IMR-90 (cell line): ENCODE measurements at regions not wholly inside any gene's neighbourhood (a gene's known extent, or its start where the extent isn't known, plus 50 kb on each side); places are given as distances from the start of the nearest gene placed in this dataset.

Experiments used
- ATAC-seq: fragments of 200-7000 bp; cut with Tn5 transposase; 2 replicates; pipeline ENCODE4 v1.9.1; 2020; ENCODE audit warnings: low read depth, mild to moderate bottlenecking, moderate library complexity
- BruUV-seq: library from RNA; stranded (reverse); fragments of 400-500 nt; replicated peaks from 2 replicates; lab custom pipeline; 2021; lab: Mats Ljungman, UMichigan
- CTCF ChIA-PET: fragments of 300-600 bp; formaldehyde crosslinking; extraction: SDS; loops from one replicate; lab custom pipeline; 2021; ENCODE audit warnings: antibody characterized with exemption; lab: Yijun Ruan, JAX
- POLR2A ChIA-PET: fragments of 300-600 bp; sonication (Branson Sonifier 250); formaldehyde crosslinking; loops from one replicate; lab custom pipeline; 2022; ENCODE audit warnings: antibody characterized with exemption; ENCODE audit not compliant: unreplicated experiment; lab: Charles Lee
- DNase-seq: peaks from one replicate; pipeline ENCODE4 v3.0.0; 2013
- H2AFZ ChIP-seq: replicated peaks from 2 replicates; pipeline ENCODE3; 2013; ENCODE audit warnings: low read length, mild to moderate bottlenecking; ENCODE audit not compliant: poor library complexity
- H2AK5ac ChIP-seq: 2 replicates; pipeline ENCODE4 v1.6.1; 2013; ENCODE audit warnings: low read depth, low read length, inconsistent platforms
- H2AK9ac ChIP-seq: replicated peaks from 2 replicates; pipeline ENCODE3; 2013; ENCODE audit warnings: mild to moderate bottlenecking, low read depth, low read length, moderate library complexity; ENCODE audit not compliant: poor library complexity
- H2BK120ac ChIP-seq: 2 replicates; pipeline ENCODE4 v1.6.1; 2013; ENCODE audit warnings: low read depth, low read length, inconsistent platforms
- H2BK15ac ChIP-seq: 3 replicates; pipeline ENCODE4 v1.6.1; 2013; ENCODE audit warnings: low read depth, low read length, inconsistent platforms
- H2BK20ac ChIP-seq: 2 replicates; pipeline ENCODE4 v1.6.1; 2013; ENCODE audit warnings: low read depth, mild to moderate bottlenecking, inconsistent platforms, low read length, moderate library complexity
- H2BK5ac ChIP-seq: 2 replicates; pipeline ENCODE4 v1.6.1; 2013; ENCODE audit warnings: mild to moderate bottlenecking, low read depth, low read length, inconsistent platforms; ENCODE audit not compliant: poor library complexity, severe bottlenecking
- H3K14ac ChIP-seq: replicated peaks from 2 replicates; pipeline ENCODE4 v1.6.1; 2013; ENCODE audit warnings: low read depth, low read length, inconsistent platforms
- H3K18ac ChIP-seq: 2 replicates; pipeline ENCODE4 v1.6.1; 2013; ENCODE audit warnings: low read depth, low read length, control low read depth
- H3K23ac ChIP-seq: 2 replicates; pipeline ENCODE4 v1.6.1; 2013; ENCODE audit warnings: low read depth, low read length, inconsistent platforms
- H3K27ac ChIP-seq: 2 replicates; pipeline ENCODE4 v1.5.1; 2013; ENCODE audit warnings: mild to moderate bottlenecking, control low read depth, low read length; ENCODE audit not compliant: insufficient read depth
- H3K27me3 ChIP-seq: 2 replicates; pipeline ENCODE4 v1.6.1; 2013; ENCODE audit warnings: low read length; ENCODE audit not compliant: control insufficient read depth, insufficient read depth
- H3K36me3 ChIP-seq: 2 replicates; pipeline ENCODE4 v1.6.1; 2013; ENCODE audit warnings: low read length, mixed read lengths; ENCODE audit not compliant: control insufficient read depth, insufficient read depth
- H3K4ac ChIP-seq: 2 replicates; pipeline ENCODE4 v1.6.1; 2013; ENCODE audit warnings: low read depth, low read length, inconsistent platforms
- H3K4me1 ChIP-seq: 2 replicates; pipeline ENCODE4 v1.6.1; 2013; ENCODE audit warnings: low read length, mixed read lengths; ENCODE audit not compliant: control insufficient read depth, insufficient read depth
- H3K4me2 ChIP-seq: 2 replicates; pipeline ENCODE4 v1.6.1; 2013; ENCODE audit warnings: low read depth, mild to moderate bottlenecking, control low read depth, low read length, moderate library complexity
- H3K4me3 ChIP-seq: 2 replicates; pipeline ENCODE4 v1.5.1; 2013; ENCODE audit warnings: low read depth, mild to moderate bottlenecking, control low read depth, low read length, moderate library complexity; ENCODE audit not compliant: insufficient read depth
- H3K56ac ChIP-seq: 2 replicates; pipeline ENCODE4 v1.6.1; 2013; ENCODE audit warnings: low read length, inconsistent platforms; ENCODE audit not compliant: insufficient read depth; ENCODE audit errors: extremely low read depth
- H3K79me1 ChIP-seq, 2 experiments: 2 replicates each; pipeline ENCODE4 v1.6.1; 2013; ENCODE audit warnings: low read length in 2 of 2, inconsistent platforms in 1 of 2, low read depth in 1 of 2
- H3K9ac ChIP-seq: 2 replicates; pipeline ENCODE4 v1.6.1; 2013; ENCODE audit warnings: low read depth, low read length, control low read depth
- H3K9me1 ChIP-seq: 2 replicates; pipeline ENCODE4 v1.6.1; 2013; ENCODE audit warnings: low read length, inconsistent platforms; ENCODE audit not compliant: insufficient read depth
- H3K9me3 ChIP-seq: 2 replicates; pipeline ENCODE4 v1.6.1; 2013; ENCODE audit warnings: low read length; ENCODE audit not compliant: control insufficient read depth, insufficient read depth
- H4K20me1 ChIP-seq: 2 replicates; pipeline ENCODE4 v1.6.1; 2013; ENCODE audit warnings: low read length, inconsistent platforms; ENCODE audit not compliant: insufficient read depth
- H4K5ac ChIP-seq: 2 replicates; pipeline ENCODE4 v1.6.1; 2013; ENCODE audit warnings: mild to moderate bottlenecking, low read depth, low read length, control low read depth
- H4K8ac ChIP-seq, 2 experiments: 2 replicates each; pipeline ENCODE4 v1.6.1; 2013; ENCODE audit warnings: low read depth in 2 of 2, low read length in 2 of 2, control low read depth in 1 of 2, inconsistent platforms in 1 of 2
- H4K91ac ChIP-seq: 2 replicates; pipeline ENCODE4 v1.6.1; 2013; ENCODE audit warnings: low read depth, low read length, inconsistent platforms; ENCODE audit not compliant: insufficient read depth
- BHLHE40 ChIP-seq: fragments of 150-350 bp; IDR thresholded peaks from 2 replicates; pipeline ENCODE4 v1.6.1; 2016; ENCODE audit warnings: mild to moderate bottlenecking, low read depth, low read length
- CEBPB ChIP-seq: IDR thresholded peaks from 2 replicates; pipeline ENCODE4 v1.6.1; 2012; ENCODE audit warnings: low read depth, low read length, improper control_type of control experiment
- CTCF ChIP-seq: conservative IDR thresholded peaks from 2 replicates; pipeline ENCODE4 v1.5.1; 2012; ENCODE audit warnings: mild to moderate bottlenecking, low read depth, low read length, improper control_type of control experiment
- ELK1 ChIP-seq: fragments of 150-350 bp; IDR thresholded peaks from 2 replicates; pipeline ENCODE4 v1.6.1; 2016; ENCODE audit warnings: low read depth, mild to moderate bottlenecking, low read length, moderate library complexity, borderline replicate concordance
- FOS ChIP-seq: fragments of 150-350 bp; IDR thresholded peaks from 2 replicates; pipeline ENCODE4 v1.6.1; 2016; ENCODE audit warnings: low read depth, low read length
- MAFK ChIP-seq: IDR thresholded peaks from 2 replicates; pipeline ENCODE4 v1.6.1; 2012; ENCODE audit warnings: low read depth, low read length, improper control_type of control experiment
- MAZ ChIP-seq: IDR thresholded peaks from 2 replicates; pipeline ENCODE4 v1.6.1; 2012; ENCODE audit warnings: low read depth, mild to moderate bottlenecking, low read length, improper control_type of control experiment, moderate library complexity, borderline replicate concordance
- MXI1 ChIP-seq: IDR thresholded peaks from 2 replicates; pipeline ENCODE4 v1.6.1; 2012; ENCODE audit warnings: low read depth, mild to moderate bottlenecking, low read length, moderate library complexity, borderline replicate concordance
- NFE2L2 ChIP-seq: fragments of 150-350 bp; IDR thresholded peaks from 2 replicates; pipeline ENCODE4 v1.6.1; 2016; ENCODE audit warnings: low read depth, mild to moderate bottlenecking, low read length
- RAD21 ChIP-seq: IDR thresholded peaks from 2 replicates; pipeline ENCODE4 v1.6.1; 2012; ENCODE audit warnings: low read length, improper control_type of control experiment
- RCOR1 ChIP-seq: IDR thresholded peaks from 2 replicates; pipeline ENCODE4 v1.6.1; 2012; ENCODE audit warnings: mild to moderate bottlenecking, low read length, improper control_type of control experiment; ENCODE audit not compliant: insufficient replicate concordance
- RFX5 ChIP-seq: IDR thresholded peaks from 2 replicates; pipeline ENCODE4 v1.8.0; 2012; ENCODE audit warnings: low read depth, mild to moderate bottlenecking, low read length, moderate library complexity
- USF2 ChIP-seq: fragments of 150-350 bp; IDR thresholded peaks from 2 replicates; pipeline ENCODE4 v1.6.1; 2017; ENCODE audit warnings: mild to moderate bottlenecking, antibody characterized with exemption, low read length, low read depth
- WGBS, 2 experiments: methylation state at CpG; one replicate each; pipeline versions ENCODE4 v1.1.5 to v1.1.7; 2013; ENCODE audit warnings: missing lambda C conversion rate in 2 of 2; ENCODE audit not compliant: insufficient read length in 1 of 2; ENCODE audit errors: extremely low coverage in 2 of 2; 5-methylcytosine and 5-hydroxymethylcytosine counted together
- dilution Hi-C: fragments of 300-500 bp; cut with HindIII; formaldehyde crosslinking; loops from one replicate; pipeline ENCODE4 v1.14.3; 2018; ENCODE audit warnings: low sequenced_read_pairs; ENCODE audit not compliant: unreplicated experiment
- in situ Hi-C: fragments of 300-500 bp; cut with MboI; formaldehyde crosslinking; loops from 3 replicates; pipeline ENCODE4 v1.14.3; 2019; ENCODE audit warnings: low sequenced_read_pairs, inconsistent platforms, mixed read lengths
- intact Hi-C: fragments of 100-400 bp; cut with micrococcal nuclease; formaldehyde crosslinking; loops from 2 replicates; pipeline ENCODE4 v1.10.0; 2022

GRCh38 chr13:39185326-39185725 is 147.1 kb downstream of the NHLRC3 start:
- Histone ChIP-seq H4K20me1 (no peaks in the 10 kb centered on the region), H2BK20ac (no peak overlapping the region), H3K4me1 (no peaks in the 10 kb centered on the region), H3K36me3 (no peaks in the 10 kb centered on the region), H3K4ac (no peak overlapping the region), H3K27me3 (no peaks in the 10 kb centered on the region), H3K9me1 (no peaks in the 10 kb centered on the region), H2AK9ac (no peak overlapping the region), H2BK120ac (no peak overlapping the region), H3K27ac (no peak overlapping the region), H2AK5ac (no peak overlapping the region), H3K9me3 (no peaks in the 10 kb centered on the region), H3K4me2 (no peak overlapping the region), H2AFZ (no peak overlapping the region), H3K23ac (no peak overlapping the region), H3K79me1 (no peaks in the 10 kb centered on the region), H4K5ac (no peak overlapping the region), H2BK5ac (no peak overlapping the region), H3K56ac (no peak overlapping the region), H4K91ac (no peak overlapping the region), H3K18ac (no peak overlapping the region), H3K9ac (no peak overlapping the region), H3K14ac (no peak overlapping the region), H3K4me3 (no peak overlapping the region), H4K8ac (no peak overlapping the region), H2BK15ac (no peak overlapping the region)
- ChIA-PET CTCF (interaction anchor here (0.6 to 0.7 kb wide), 2 partner anchors 345 to 511 kb away, joined by 3 read pairs; no protein-coding TSS in a partner anchor), POLR2A (no interaction called here)
- dilution Hi-C loops: no loop called here
- no peak for TF ChIP-seq USF2
- no peak for TF ChIP-seq CTCF
- no peak for TF ChIP-seq FOS
- no peak for TF ChIP-seq CEBPB
- TF ChIP-seq BHLHE40: no peak
- TF ChIP-seq MXI1: no peak
- TF ChIP-seq ELK1: no peak
- TF ChIP-seq MAZ: no peak
- TF ChIP-seq RCOR1: no peak
- no peak for TF ChIP-seq MAFK
- no peak for TF ChIP-seq NFE2L2
- no peak for TF ChIP-seq RFX5
- no peak for TF ChIP-seq RAD21
- ATAC-seq: no peak
- no CpG with 5 or more reads among the region's 3 CpGs for WGBS, 2 experiments
- DNase-seq: no peak
- in situ Hi-C loops: no loop called here
- BruUV-seq: no TSS peak
- intact Hi-C loops: no loop called here
